ENCODE measurements at regions not wholly inside any gene's neighbourhood (a gene's known extent, or its start where the extent isn't known, plus 50 kb on each side); places are given as distances from the start of the nearest gene placed in this dataset.

DNA sequence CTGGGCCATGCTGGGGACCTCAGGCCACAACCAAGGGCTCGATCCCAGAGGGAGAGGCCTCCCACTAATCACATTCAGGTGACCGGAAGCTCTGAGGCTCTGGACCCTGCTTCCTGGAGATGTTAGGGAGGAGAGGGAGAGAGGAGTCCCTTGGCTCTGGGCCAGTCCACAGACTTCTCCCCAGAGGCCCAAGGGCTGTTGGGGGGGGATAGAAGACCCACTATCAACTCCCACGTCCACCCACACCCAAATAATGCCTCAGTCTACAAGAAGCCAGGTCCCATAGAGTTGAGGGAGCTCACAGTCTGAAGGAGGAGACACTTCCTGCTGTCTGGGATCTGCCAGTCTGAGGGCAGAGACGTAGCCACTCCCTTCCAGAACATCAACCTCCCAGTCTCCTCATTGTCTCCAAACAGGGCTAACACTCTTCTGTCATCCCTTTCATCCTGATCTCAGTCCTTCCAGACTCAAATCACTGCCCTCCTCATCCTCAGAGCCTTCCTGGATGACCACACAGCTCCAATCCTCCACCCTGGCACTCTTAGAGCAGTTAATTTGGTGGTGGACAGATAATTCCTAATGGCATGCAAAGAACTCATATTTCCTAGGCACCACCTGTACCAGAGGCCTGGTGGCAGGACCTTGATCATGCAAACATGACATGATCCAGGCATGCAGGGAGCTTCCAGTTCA is 69.9 kb downstream of the MRPL14 start:
- Histone ChIP-seq H3K4me1 (ENCODE audit: control insufficient read depth in 3 of 3, insufficient read depth in 3 of 3, low read length in 3 of 3) (peaks cover 47 to 72% (median 63%) of the 10 kb centered on the region in 3 donors), H3K4me3 (ENCODE audit: low read length in 3 of 3) (no peak overlapping the region), H3K27ac (ENCODE audit: low read depth, low read length) (peak overlapping the region; percentile 86), H3K9ac (ENCODE audit: low read depth in 1 of 3, low read length in 3 of 3) (no peak overlapping the region), H3K9me3 (ENCODE audit: control insufficient read depth in 3 of 3, low read length in 3 of 3) (no peaks in the 10 kb centered on the region), H3K36me3 (ENCODE audit: control insufficient read depth in 3 of 3, insufficient read depth in 3 of 3, low read length in 3 of 3) (no peaks in the 10 kb centered on the region), H3K27me3 (ENCODE audit: control insufficient read depth in 3 of 3, insufficient read depth in 3 of 3, low read length in 3 of 3) (no peaks in the 10 kb centered on the region)

GRCh38 chr6:44056392-44057237 is 70.6 kb downstream of the MRPL14 start:
- H3K27me3 ChIP-seq (ENCODE audit: control insufficient read depth in 3 of 3, insufficient read depth in 3 of 3, low read length in 3 of 3): no peaks in the 10 kb centered on the region
- no peak overlapping the region for H3K4me3 ChIP-seq (ENCODE audit: low read length in 3 of 3)
- peak overlapping the region; percentile 86 for H3K27ac ChIP-seq (ENCODE audit: low read depth, low read length)
- peaks cover 47 to 72% (median 63%) of the 10 kb centered on the region in 3 donors for H3K4me1 ChIP-seq (ENCODE audit: control insufficient read depth in 3 of 3, insufficient read depth in 3 of 3, low read length in 3 of 3)
- no peaks in the 10 kb centered on the region for H3K36me3 ChIP-seq (ENCODE audit: control insufficient read depth in 3 of 3, insufficient read depth in 3 of 3, low read length in 3 of 3)
- H3K9me3 ChIP-seq (ENCODE audit: control insufficient read depth in 3 of 3, low read length in 3 of 3): no peaks in the 10 kb centered on the region
- H3K9ac ChIP-seq (ENCODE audit: low read depth in 1 of 3, low read length in 3 of 3): no peak overlapping the region

DNA sequence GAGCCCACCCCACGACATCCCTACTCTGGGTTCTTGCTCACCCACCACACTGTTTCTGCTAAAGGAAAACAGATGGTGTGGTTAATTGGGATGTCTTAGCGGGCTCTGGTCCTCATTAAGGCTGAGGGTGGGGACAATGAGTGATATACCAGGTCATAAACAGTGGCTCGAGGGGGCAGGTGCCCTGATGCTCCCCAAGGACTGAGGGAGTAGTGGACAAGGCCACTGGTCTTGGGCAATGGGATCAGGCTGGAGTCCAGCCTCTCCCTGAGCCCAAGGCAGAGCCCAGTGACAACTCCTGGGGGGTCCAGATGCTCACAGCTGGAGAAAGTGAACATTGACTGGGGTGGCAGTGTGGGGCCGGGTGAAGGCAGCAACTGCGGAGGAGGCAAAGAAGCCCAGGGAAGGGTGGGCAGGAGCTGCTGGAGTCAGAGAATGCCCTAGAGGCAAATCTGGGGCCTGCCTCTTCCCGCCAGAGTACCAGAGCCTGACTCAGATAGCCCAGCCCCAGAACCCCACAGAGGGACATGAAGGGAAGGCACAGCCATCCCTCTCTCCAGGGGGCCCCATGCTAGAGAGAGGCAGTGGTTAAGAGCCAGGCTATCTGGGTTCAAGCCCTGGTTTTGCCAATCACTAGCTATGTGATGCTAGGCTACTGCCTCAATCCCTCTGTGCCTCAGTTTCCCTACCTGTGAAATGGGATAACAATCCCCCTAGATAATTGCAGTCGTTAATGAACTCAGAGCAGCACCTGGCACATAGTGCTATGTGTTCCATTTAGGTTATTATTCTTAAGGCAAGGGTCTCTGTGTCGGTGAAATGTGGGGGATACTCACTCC is 72.3 kb downstream of the MRPL14 start:
- H3K4me1 ChIP-seq (ENCODE audit: control insufficient read depth in 3 of 3, insufficient read depth in 3 of 3, low read length in 3 of 3): peaks cover 40 to 72% (median 57%) of the 10 kb centered on the region in 3 donors
- H3K27ac ChIP-seq (ENCODE audit: low read depth, low read length): no peak overlapping the region
- H3K36me3 ChIP-seq (ENCODE audit: control insufficient read depth in 3 of 3, insufficient read depth in 3 of 3, low read length in 3 of 3): no peaks in the 10 kb centered on the region
- H3K4me3 ChIP-seq (ENCODE audit: low read length in 3 of 3): no peak overlapping the region
- H3K9ac ChIP-seq (ENCODE audit: low read depth in 1 of 3, low read length in 3 of 3): peak overlapping the region in 1 of 3 donors; percentile 16
- no peaks in the 10 kb centered on the region for H3K9me3 ChIP-seq (ENCODE audit: control insufficient read depth in 3 of 3, low read length in 3 of 3)
- H3K27me3 ChIP-seq (ENCODE audit: control insufficient read depth in 3 of 3, insufficient read depth in 3 of 3, low read length in 3 of 3): no peaks in the 10 kb centered on the region

GRCh38 chr6:44053760-44054556 is 73.3 kb downstream of the MRPL14 start:
- H3K9ac ChIP-seq (ENCODE audit: low read depth in 1 of 3, low read length in 3 of 3): peak overlapping the region in 1 of 3 donors; percentile 16

DNA sequence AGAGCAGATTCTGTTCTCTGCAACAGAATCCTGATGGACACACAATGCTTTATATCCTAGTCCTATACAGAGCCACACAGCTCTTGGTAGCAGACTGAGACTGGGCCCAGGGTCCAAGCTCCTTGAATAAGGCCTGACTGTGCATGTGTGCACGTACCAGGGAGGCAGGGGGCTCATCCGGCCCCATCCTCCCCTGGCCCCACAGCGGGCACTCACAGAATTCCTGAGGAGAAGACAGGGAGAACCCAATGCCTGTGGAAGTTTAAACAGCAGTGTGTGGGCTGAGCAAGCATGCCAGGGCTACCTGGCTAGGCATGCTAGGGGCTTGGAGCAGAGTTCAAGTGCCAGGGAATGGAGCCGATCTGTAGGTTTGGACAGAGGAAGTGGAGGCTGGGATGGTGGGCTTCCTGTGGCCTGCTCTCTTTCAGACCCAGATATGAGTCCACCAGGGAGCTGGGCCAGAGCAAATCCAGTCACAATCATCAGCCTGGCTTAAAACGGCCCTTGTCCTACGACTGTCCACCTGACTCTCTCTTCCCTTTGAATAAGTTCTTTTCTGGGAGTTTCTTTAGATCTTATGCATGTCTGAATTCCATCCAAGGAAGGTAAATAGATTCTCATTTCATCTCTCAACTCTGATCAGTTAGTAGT is 74.0 kb downstream of the MRPL14 start:
- H3K27me3 ChIP-seq (ENCODE audit: control insufficient read depth in 3 of 3, insufficient read depth in 3 of 3, low read length in 3 of 3): no peaks in the 10 kb centered on the region
- H3K36me3 ChIP-seq (ENCODE audit: control insufficient read depth in 3 of 3, insufficient read depth in 3 of 3, low read length in 3 of 3): no peaks in the 10 kb centered on the region
- no peak overlapping the region for H3K4me3 ChIP-seq (ENCODE audit: low read length in 3 of 3)
- H3K9me3 ChIP-seq (ENCODE audit: control insufficient read depth in 3 of 3, low read length in 3 of 3): no peaks in the 10 kb centered on the region
- H3K9ac ChIP-seq (ENCODE audit: low read depth in 1 of 3, low read length in 3 of 3): peak overlapping the region in 2 of 3 donors; percentile 50 to 69
- H3K4me1 ChIP-seq (ENCODE audit: control insufficient read depth in 3 of 3, insufficient read depth in 3 of 3, low read length in 3 of 3): peaks cover 35 to 73% (median 54%) of the 10 kb centered on the region in 3 donors
- H3K27ac ChIP-seq (ENCODE audit: low read depth, low read length): peak overlapping the region; percentile 72

More at GRCh38 chr6:44053760-44054556, 73.3 kb downstream of the MRPL14 start:
- H3K9me3 ChIP-seq (ENCODE audit: control insufficient read depth in 3 of 3, low read length in 3 of 3): no peaks in the 10 kb centered on the region
- H3K27ac ChIP-seq (ENCODE audit: low read depth, low read length): peak overlapping the region; percentile 72
- no peak overlapping the region for H3K4me3 ChIP-seq (ENCODE audit: low read length in 3 of 3)
- no peaks in the 10 kb centered on the region for H3K36me3 ChIP-seq (ENCODE audit: control insufficient read depth in 3 of 3, insufficient read depth in 3 of 3, low read length in 3 of 3)
- H3K4me1 ChIP-seq (ENCODE audit: control insufficient read depth in 3 of 3, insufficient read depth in 3 of 3, low read length in 3 of 3): peaks cover 38 to 73% (median 56%) of the 10 kb centered on the region in 3 donors
- no peaks in the 10 kb centered on the region for H3K27me3 ChIP-seq (ENCODE audit: control insufficient read depth in 3 of 3, insufficient read depth in 3 of 3, low read length in 3 of 3)

DNA sequence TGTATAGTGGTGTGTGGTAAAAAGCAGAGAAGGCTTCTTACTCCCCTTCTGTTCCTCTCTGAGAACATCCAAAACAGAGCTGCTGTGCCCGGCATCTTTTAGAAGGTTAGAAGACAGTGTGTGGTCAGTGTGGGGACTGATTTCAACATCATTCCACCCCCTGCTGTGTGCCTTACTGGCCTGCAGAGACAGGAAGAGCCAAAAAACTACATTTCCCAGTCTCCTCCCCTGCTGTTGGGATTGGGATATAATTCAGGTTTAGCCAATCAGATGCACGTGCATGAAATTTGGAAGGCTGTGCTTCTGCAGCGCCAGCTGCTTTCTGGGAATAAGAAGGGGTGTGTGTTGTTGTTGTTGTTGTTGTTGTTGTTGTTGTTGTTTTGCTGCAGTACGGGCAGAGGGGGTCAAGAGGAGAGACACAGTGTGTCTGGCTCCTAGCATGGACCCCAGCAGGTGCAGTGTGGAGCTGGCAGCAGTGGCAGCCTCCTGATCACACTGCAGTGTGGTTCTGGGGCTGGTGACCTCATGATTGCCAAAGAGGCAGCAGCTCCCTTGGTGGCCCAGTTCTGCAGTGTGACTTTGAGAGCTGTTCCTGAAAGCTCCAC is 74.7 kb downstream of the MRPL14 start:
- H3K4me1 ChIP-seq (ENCODE audit: control insufficient read depth in 3 of 3, insufficient read depth in 3 of 3, low read length in 3 of 3): peaks cover 29 to 67% (median 46%) of the 10 kb centered on the region in 3 donors
- H3K9me3 ChIP-seq (ENCODE audit: control insufficient read depth in 3 of 3, low read length in 3 of 3): no peaks in the 10 kb centered on the region
- H3K36me3 ChIP-seq (ENCODE audit: control insufficient read depth in 3 of 3, insufficient read depth in 3 of 3, low read length in 3 of 3): no peaks in the 10 kb centered on the region
- H3K27me3 ChIP-seq (ENCODE audit: control insufficient read depth in 3 of 3, insufficient read depth in 3 of 3, low read length in 3 of 3): no peaks in the 10 kb centered on the region
- peak overlapping the region; percentile 72 for H3K27ac ChIP-seq (ENCODE audit: low read depth, low read length)
- no peak overlapping the region for H3K4me3 ChIP-seq (ENCODE audit: low read length in 3 of 3)
- H3K9ac ChIP-seq (ENCODE audit: low read depth in 1 of 3, low read length in 3 of 3): peak overlapping the region; percentile 40 to 69 (median 50)

DNA sequence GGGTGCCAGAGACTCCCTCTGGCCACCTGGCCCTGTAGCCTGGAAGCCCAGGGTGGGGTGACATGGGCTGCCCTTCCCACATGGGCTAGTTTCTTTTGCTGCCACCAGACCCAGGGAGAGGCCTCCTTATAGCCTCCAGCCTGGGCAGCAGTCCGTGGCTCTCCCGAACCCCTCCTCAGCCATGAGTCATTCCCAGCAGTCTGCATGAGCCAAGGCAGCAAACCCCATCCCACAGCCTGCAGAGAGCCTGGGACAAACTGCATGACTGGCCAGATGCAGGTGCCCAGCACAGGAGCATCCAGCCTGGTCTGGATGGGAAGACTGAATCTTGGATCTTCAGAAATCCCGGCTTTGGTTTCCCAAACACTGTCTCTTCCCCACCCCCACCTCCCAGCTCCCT is 75.7 kb downstream of the MRPL14 start:
- Histone ChIP-seq H3K9ac (ENCODE audit: low read depth in 1 of 3, low read length in 3 of 3) (peak overlapping the region in 1 of 3 donors; percentile 69), H3K4me1 (ENCODE audit: control insufficient read depth in 3 of 3, insufficient read depth in 3 of 3, low read length in 3 of 3) (peaks cover 29 to 58% (median 41%) of the 10 kb centered on the region in 3 donors), H3K36me3 (ENCODE audit: control insufficient read depth in 3 of 3, insufficient read depth in 3 of 3, low read length in 3 of 3) (no peaks in the 10 kb centered on the region), H3K9me3 (ENCODE audit: control insufficient read depth in 3 of 3, low read length in 3 of 3) (no peaks in the 10 kb centered on the region), H3K4me3 (ENCODE audit: low read length in 3 of 3) (no peak overlapping the region), H3K27ac (ENCODE audit: low read depth, low read length) (peak overlapping the region; percentile 72), H3K27me3 (ENCODE audit: control insufficient read depth in 3 of 3, insufficient read depth in 3 of 3, low read length in 3 of 3) (no peaks in the 10 kb centered on the region)

GRCh38 chr6:44050872-44051505 is 76.3 kb downstream of the MRPL14 start:
- Histone ChIP-seq H3K9me3 (ENCODE audit: control insufficient read depth in 3 of 3, low read length in 3 of 3) (no peaks in the 10 kb centered on the region), H3K4me3 (ENCODE audit: low read length in 3 of 3) (no peak overlapping the region), H3K4me1 (ENCODE audit: control insufficient read depth in 3 of 3, insufficient read depth in 3 of 3, low read length in 3 of 3) (peaks cover 29 to 58% (median 41%) of the 10 kb centered on the region in 3 donors), H3K27ac (ENCODE audit: low read depth, low read length) (peak overlapping the region; percentile 51), H3K27me3 (ENCODE audit: control insufficient read depth in 3 of 3, insufficient read depth in 3 of 3, low read length in 3 of 3) (no peaks in the 10 kb centered on the region), H3K36me3 (ENCODE audit: control insufficient read depth in 3 of 3, insufficient read depth in 3 of 3, low read length in 3 of 3) (no peaks in the 10 kb centered on the region), H3K9ac (ENCODE audit: low read depth in 1 of 3, low read length in 3 of 3) (no peak overlapping the region)
